ENCODE measurements at regions not wholly inside any gene's neighbourhood (a gene's known extent, or its start where the extent isn't known, plus 50 kb on each side); places are given as distances from the start of the nearest gene placed in this dataset.

- TF ChIP-seq POLR2AphosphoS5 (IDR thresholded peaks at IDR 0.05; ENCODE audit: low read depth) = no peak
- no peak for TF ChIP-seq CTCF (conservative IDR thresholded peaks at IDR 0.05; ENCODE audit: low read depth in 2 of 2)
- no peak for TF ChIP-seq REST (IDR thresholded peaks at IDR 0.05; ENCODE audit: unreplicated experiment)
- TF ChIP-seq NANOG (IDR thresholded peaks at IDR 0.05; ENCODE audit: borderline replicate concordance) = no peak
- TF ChIP-seq STAT1 (IDR thresholded peaks at IDR 0.05; ENCODE audit: unreplicated experiment) = no peak
Observed at GRCh38 chr7:56287429-56288138, 171.4 kb upstream of the NUPR2 start (continued).

GRCh38 chr7:56256108-56256507, 139.9 kb upstream of the NUPR2 start:
- no peak overlapping the region for H3K4me2 ChIP-seq
- peaks cover 96% of the 10 kb centered on the region for H3K9me3 Mint-ChIP-seq
- no peak overlapping the region for H3K4me3 ChIP-seq
- no peak overlapping the region for H3K27ac Mint-ChIP-seq
- H3F3A ChIP-seq (replicated peaks; ENCODE audit: low read depth) = no peaks in the 10 kb centered on the region
- peaks cover 10% of the 10 kb centered on the region for H3K27me3 Mint-ChIP-seq (ENCODE audit: insufficient read depth, low read depth, poor library complexity)
- no peaks in the 10 kb centered on the region for H3K79me2 ChIP-seq (replicated peaks; ENCODE audit: insufficient read depth)
- H3K27me3 ChIP-seq (ENCODE audit: insufficient read depth) = no peaks in the 10 kb centered on the region
- H3K4me3 Mint-ChIP-seq = no peak overlapping the region
- ATAC-seq = no peak
- DNase-seq (ENCODE audit: low spot score) = no peak
- no peaks in the 10 kb centered on the region for H3K9me2 ChIP-seq (ENCODE audit: insufficient read depth)
- H3K4me1 Mint-ChIP-seq = no peaks in the 10 kb centered on the region
- peaks cover 41% of the 10 kb centered on the region for H3K36me3 Mint-ChIP-seq (ENCODE audit: low read depth)
- no peaks in the 10 kb centered on the region for H4K20me1 ChIP-seq (replicated peaks; ENCODE audit: insufficient read depth)
- H3K4me1 ChIP-seq (ENCODE audit: insufficient read depth) = no peaks in the 10 kb centered on the region
- H3K36me3 ChIP-seq (ENCODE audit: insufficient read depth) = 0 out of 2 replicates have a peak, but pooled peaks cover 1% of the 10 kb centered on the region
- no peak overlapping the region for H2AFZ ChIP-seq
- H3K27ac ChIP-seq (ENCODE audit: low read depth) = no peak overlapping the region
- TF ChIP-seq ZNF331 (CRISPR knock-in tag; IDR thresholded peaks at IDR 0.05; ENCODE audit: low read depth) (no peak), NANOG (IDR thresholded peaks at IDR 0.05; ENCODE audit: borderline replicate concordance) (no peak), EZH2phosphoT487 (IDR thresholded peaks at IDR 0.05; ENCODE audit: unreplicated experiment) (no peak), STAT1 (IDR thresholded peaks at IDR 0.05; ENCODE audit: unreplicated experiment) (no peak), ETS1 (IDR thresholded peaks at IDR 0.05) (no peak), CTCF (conservative IDR thresholded peaks at IDR 0.05; ENCODE audit: low read depth in 2 of 2) (no peak), JUNB (IDR thresholded peaks at IDR 0.05; ENCODE audit: unreplicated experiment) (no peak)
